Endothelial cell (in vitro differentiated cells): ENCODE measurements at regions not wholly inside any gene's neighbourhood (a gene's known extent, or its start where the extent isn't known, plus 50 kb on each side); places are given as distances from the start of the nearest gene placed in this dataset.

Source experiments
- DNase-seq: peaks from one replicate; pipeline ENCODE4 v3.0.0; 2021; ENCODE audit warnings: low spot score
- H3K27ac Mint-ChIP-seq: one replicate; pipeline ENCODE4 v1.8.0; 2021; ENCODE audit warnings: mixed read lengths, inconsistent platforms; ENCODE audit not compliant: unreplicated experiment
- H3K27me3 Mint-ChIP-seq: one replicate; pipeline ENCODE4 v1.8.0; 2021; ENCODE audit warnings: mild to moderate bottlenecking, moderate library complexity, mixed read lengths, inconsistent platforms; ENCODE audit not compliant: unreplicated experiment
- H3K36me3 Mint-ChIP-seq: one replicate; pipeline ENCODE4 v1.8.0; 2021; ENCODE audit warnings: mild to moderate bottlenecking, low read depth, mixed read lengths, inconsistent platforms; ENCODE audit not compliant: unreplicated experiment
- H3K4me1 Mint-ChIP-seq: one replicate; pipeline ENCODE4 v1.8.0; 2021; ENCODE audit warnings: mild to moderate bottlenecking, mixed read lengths, inconsistent platforms; ENCODE audit not compliant: unreplicated experiment
- H3K4me3 Mint-ChIP-seq: one replicate; pipeline ENCODE4 v1.8.0; 2021; ENCODE audit warnings: mild to moderate bottlenecking, mixed read lengths, inconsistent platforms; ENCODE audit not compliant: unreplicated experiment
- H3K9me3 Mint-ChIP-seq: one replicate; pipeline ENCODE4 v1.8.0; 2021; ENCODE audit warnings: mixed read lengths, inconsistent platforms; ENCODE audit not compliant: unreplicated experiment
- CTCF ChIP-seq: fragments of 200-600 bp; sonication (generic); IDR thresholded peaks from one replicate; pipeline ENCODE4 v1.5.0; 2021; ENCODE audit warnings: antibody characterized with exemption; ENCODE audit not compliant: unreplicated experiment

GRCh38 chr10:65500716-65501115 lies 1425.1 kb upstream of the LRRTM3 start:
- Mint-ChIP-seq H3K4me1 (no peaks in the 10 kb centered on the region), H3K27ac (no peak overlapping the region), H3K36me3 (no peaks in the 10 kb centered on the region), H3K9me3 (no peaks in the 10 kb centered on the region), H3K27me3 (no peaks in the 10 kb centered on the region), H3K4me3 (no peak overlapping the region)
- DNase-seq: no peak
- no peak for TF ChIP-seq CTCF

GRCh38 chr10:65501259-65501658 lies 1424.6 kb upstream of the LRRTM3 start:
- no peak for DNase-seq
- Mint-ChIP-seq H3K4me3 (no peak overlapping the region), H3K4me1 (no peaks in the 10 kb centered on the region), H3K9me3 (no peaks in the 10 kb centered on the region), H3K27me3 (no peaks in the 10 kb centered on the region), H3K36me3 (no peaks in the 10 kb centered on the region), H3K27ac (no peak overlapping the region)
- no peak for TF ChIP-seq CTCF

GRCh38 chr10:65518379-65518778 lies 1407.5 kb upstream of the LRRTM3 start:
- Mint-ChIP-seq H3K9me3 (no peaks in the 10 kb centered on the region), H3K27ac (no peak overlapping the region), H3K4me1 (no peaks in the 10 kb centered on the region), H3K4me3 (no peak overlapping the region), H3K36me3 (no peaks in the 10 kb centered on the region), H3K27me3 (peaks cover 2% of the 10 kb centered on the region)
- no peak for TF ChIP-seq CTCF
- no peak for DNase-seq

- Mint-ChIP-seq H3K27me3 (no peaks in the 10 kb centered on the region), H3K4me3 (no peak overlapping the region), H3K27ac (no peak overlapping the region), H3K4me1 (no peaks in the 10 kb centered on the region), H3K36me3 (no peaks in the 10 kb centered on the region), H3K9me3 (no peaks in the 10 kb centered on the region)
- DNase-seq: no peak
- no peak for TF ChIP-seq CTCF
Observed at GRCh38 chr10:65528986-65529385, 1396.8 kb upstream of the LRRTM3 start.

- DNase-seq: no peak
- H3K4me3 Mint-ChIP-seq: no peak overlapping the region
- no peak overlapping the region for H3K27ac Mint-ChIP-seq
- TF ChIP-seq CTCF: no peak
- no peaks in the 10 kb centered on the region for H3K27me3 Mint-ChIP-seq
- H3K36me3 Mint-ChIP-seq: no peaks in the 10 kb centered on the region
- no peaks in the 10 kb centered on the region for H3K4me1 Mint-ChIP-seq
- no peaks in the 10 kb centered on the region for H3K9me3 Mint-ChIP-seq
Observed at GRCh38 chr10:65531545-65531944, 1394.3 kb upstream of the LRRTM3 start.
